DOHH2 (cell line): ENCODE measurements at regions not wholly inside any gene's neighbourhood (a gene's known extent, or its start where the extent isn't known, plus 50 kb on each side); places are given as distances from the start of the nearest gene placed in this dataset.

Source experiments
- EZH2phosphoT487 ChIP-seq: fragments of 200-600 bp; sonication (generic); IDR thresholded peaks from 2 replicates; pipeline ENCODE4 v1.6.1; 2017; ENCODE audit warnings: borderline replicate concordance, mild to moderate bottlenecking, antibody characterized with exemption, low read length, moderate library complexity, mixed read lengths
- TF ChIP-seq, protein P1 (sequence below): fragments of 200-600 bp; sonication (generic); IDR thresholded peaks from one replicate; pipeline ENCODE4 v1.5.1; 2014; ENCODE audit warnings: antibody characterized with exemption, mild to moderate bottlenecking, low read depth, low read length; ENCODE audit not compliant: poor library complexity, severe bottlenecking

GRCh38 chr18:45488645-45489044 is 126.6 kb upstream of the SLC14A2 start:
- TF ChIP-seq, protein P1, sequence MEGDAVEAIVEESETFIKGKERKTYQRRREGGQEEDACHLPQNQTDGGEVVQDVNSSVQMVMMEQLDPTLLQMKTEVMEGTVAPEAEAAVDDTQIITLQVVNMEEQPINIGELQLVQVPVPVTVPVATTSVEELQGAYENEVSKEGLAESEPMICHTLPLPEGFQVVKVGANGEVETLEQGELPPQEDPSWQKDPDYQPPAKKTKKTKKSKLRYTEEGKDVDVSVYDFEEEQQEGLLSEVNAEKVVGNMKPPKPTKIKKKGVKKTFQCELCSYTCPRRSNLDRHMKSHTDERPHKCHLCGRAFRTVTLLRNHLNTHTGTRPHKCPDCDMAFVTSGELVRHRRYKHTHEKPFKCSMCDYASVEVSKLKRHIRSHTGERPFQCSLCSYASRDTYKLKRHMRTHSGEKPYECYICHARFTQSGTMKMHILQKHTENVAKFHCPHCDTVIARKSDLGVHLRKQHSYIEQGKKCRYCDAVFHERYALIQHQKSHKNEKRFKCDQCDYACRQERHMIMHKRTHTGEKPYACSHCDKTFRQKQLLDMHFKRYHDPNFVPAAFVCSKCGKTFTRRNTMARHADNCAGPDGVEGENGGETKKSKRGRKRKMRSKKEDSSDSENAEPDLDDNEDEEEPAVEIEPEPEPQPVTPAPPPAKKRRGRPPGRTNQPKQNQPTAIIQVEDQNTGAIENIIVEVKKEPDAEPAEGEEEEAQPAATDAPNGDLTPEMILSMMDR, result no peak
- TF ChIP-seq EZH2phosphoT487, result no peak
